ENCODE measurements at regions not wholly inside any gene's neighbourhood (a gene's known extent, or its start where the extent isn't known, plus 50 kb on each side); places are given as distances from the start of the nearest gene placed in this dataset.

DNA sequence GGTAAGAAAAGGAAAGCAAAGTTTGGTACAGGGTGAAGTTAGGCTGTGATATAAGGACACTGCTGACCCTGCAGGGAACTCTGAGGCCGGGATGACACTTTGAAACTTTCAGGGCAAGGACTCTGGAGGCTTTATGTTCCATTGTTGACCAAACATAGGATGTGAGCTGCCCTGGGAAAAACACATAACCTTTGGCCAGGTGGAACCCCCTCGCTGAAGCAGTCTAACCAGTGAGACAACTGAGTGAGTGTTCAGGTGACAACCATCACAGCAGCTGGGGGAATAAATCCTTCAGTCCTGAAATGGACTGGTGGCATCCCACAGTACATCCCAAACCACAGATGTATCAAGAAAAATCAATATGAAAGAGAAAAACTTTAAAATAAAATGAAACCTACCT is 280.9 kb upstream of the CDH2 start:
- Histone ChIP-seq H2AFZ (ENCODE audit: control insufficient read depth, low read length) (no peak overlapping the region), H3K27me3 (ENCODE audit: control insufficient read depth, extremely low read depth, insufficient read depth, low read length) (no peaks in the 10 kb centered on the region), H3K9me1 (ENCODE audit: control insufficient read depth, extremely low read depth, insufficient read depth, low read length) (no peaks in the 10 kb centered on the region), H3K4me1 (ENCODE audit: control insufficient read depth, extremely low read depth, insufficient read depth, low read length) (no peaks in the 10 kb centered on the region), H3K4me2 (ENCODE audit: control insufficient read depth, extremely low read depth, insufficient read depth, low read depth, low read length) (no peak overlapping the region), H3K36me3 (ENCODE audit: control insufficient read depth in 2 of 2, extremely low read depth in 1 of 2, insufficient read depth in 2 of 2, low read length in 2 of 2) (no peaks in the 10 kb centered on the region), H3K27ac (ENCODE audit: control insufficient read depth, insufficient read depth, low read length) (no peak overlapping the region), H4K20me1 (ENCODE audit: control insufficient read depth, extremely low read depth, insufficient read depth, low read length) (no peaks in the 10 kb centered on the region), H3K79me2 (ENCODE audit: control insufficient read depth, insufficient read depth, low read length) (no peaks in the 10 kb centered on the region), H3K4me3 (ENCODE audit: control insufficient read depth in 2 of 3, extremely low read depth in 1 of 3, insufficient read depth in 2 of 3, low read depth in 1 of 3, low read length in 3 of 3) (no peak overlapping the region), H3K9me3 (ENCODE audit: control insufficient read depth, low read depth, low read length) (no peaks in the 10 kb centered on the region), H3K9ac (ENCODE audit: control insufficient read depth, extremely low read depth, insufficient read depth, low read length) (no peak overlapping the region)
- TF ChIP-seq, protein P1, sequence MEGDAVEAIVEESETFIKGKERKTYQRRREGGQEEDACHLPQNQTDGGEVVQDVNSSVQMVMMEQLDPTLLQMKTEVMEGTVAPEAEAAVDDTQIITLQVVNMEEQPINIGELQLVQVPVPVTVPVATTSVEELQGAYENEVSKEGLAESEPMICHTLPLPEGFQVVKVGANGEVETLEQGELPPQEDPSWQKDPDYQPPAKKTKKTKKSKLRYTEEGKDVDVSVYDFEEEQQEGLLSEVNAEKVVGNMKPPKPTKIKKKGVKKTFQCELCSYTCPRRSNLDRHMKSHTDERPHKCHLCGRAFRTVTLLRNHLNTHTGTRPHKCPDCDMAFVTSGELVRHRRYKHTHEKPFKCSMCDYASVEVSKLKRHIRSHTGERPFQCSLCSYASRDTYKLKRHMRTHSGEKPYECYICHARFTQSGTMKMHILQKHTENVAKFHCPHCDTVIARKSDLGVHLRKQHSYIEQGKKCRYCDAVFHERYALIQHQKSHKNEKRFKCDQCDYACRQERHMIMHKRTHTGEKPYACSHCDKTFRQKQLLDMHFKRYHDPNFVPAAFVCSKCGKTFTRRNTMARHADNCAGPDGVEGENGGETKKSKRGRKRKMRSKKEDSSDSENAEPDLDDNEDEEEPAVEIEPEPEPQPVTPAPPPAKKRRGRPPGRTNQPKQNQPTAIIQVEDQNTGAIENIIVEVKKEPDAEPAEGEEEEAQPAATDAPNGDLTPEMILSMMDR (optimal IDR thresholded peaks at IDR 0.05 in 1 of 3, IDR thresholded peaks at IDR 0.05 in 1 of 3, conservative IDR thresholded peaks at IDR 0.05 in 1 of 3; ENCODE audit: extremely low read depth in 1 of 3, insufficient read depth in 2 of 3, low read length in 3 of 3), result no peak
- no peak for TF ChIP-seq EZH2 (IDR thresholded peaks at IDR 0.05; ENCODE audit: low read length)
- FAIRE-seq, result no peak
- no peak for DNase-seq (ENCODE audit: low read depth, low spot score)
- dilution Hi-C loops (cut with MboI; ENCODE audit: extremely low pct_ligation_motif_present, low sequenced_read_pairs), result no loop called here

DNA sequence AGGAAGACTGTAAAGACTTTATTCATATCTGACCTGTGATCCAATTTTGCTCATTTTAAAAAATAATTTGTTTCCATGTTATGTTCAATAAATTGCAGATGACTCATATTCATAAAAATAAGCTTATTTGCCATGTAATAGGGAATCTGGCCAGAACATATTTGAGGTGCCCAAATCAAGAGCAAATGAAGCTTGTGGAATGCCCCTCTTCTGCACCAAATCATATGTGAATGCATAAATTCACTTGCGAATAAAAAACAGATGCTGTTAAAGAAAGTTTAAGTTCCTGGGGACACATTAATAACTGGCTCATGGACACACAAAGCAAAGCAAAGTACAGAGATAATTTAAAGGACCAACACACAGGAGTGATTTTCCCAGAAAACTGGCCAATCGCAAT is 279.0 kb upstream of the CDH2 start:
- H3K4me1 ChIP-seq (ENCODE audit: control insufficient read depth, extremely low read depth, insufficient read depth, low read length), result no peaks in the 10 kb centered on the region
- H3K4me3 ChIP-seq (ENCODE audit: control insufficient read depth in 2 of 3, extremely low read depth in 1 of 3, insufficient read depth in 2 of 3, low read depth in 1 of 3, low read length in 3 of 3), result no peak overlapping the region
- TF ChIP-seq, protein P1 (optimal IDR thresholded peaks at IDR 0.05 in 1 of 3, IDR thresholded peaks at IDR 0.05 in 1 of 3, conservative IDR thresholded peaks at IDR 0.05 in 1 of 3; ENCODE audit: extremely low read depth in 1 of 3, insufficient read depth in 2 of 3, low read length in 3 of 3), result no peak
- TF ChIP-seq EZH2 (IDR thresholded peaks at IDR 0.05; ENCODE audit: low read length), result no peak
- no peak overlapping the region for H3K27ac ChIP-seq (ENCODE audit: control insufficient read depth, insufficient read depth, low read length)
- H3K9ac ChIP-seq (ENCODE audit: control insufficient read depth, extremely low read depth, insufficient read depth, low read length), result no peak overlapping the region
- H3K36me3 ChIP-seq (ENCODE audit: control insufficient read depth in 2 of 2, extremely low read depth in 1 of 2, insufficient read depth in 2 of 2, low read length in 2 of 2), result no peaks in the 10 kb centered on the region
- no peaks in the 10 kb centered on the region for H3K9me3 ChIP-seq (ENCODE audit: control insufficient read depth, low read depth, low read length)
- dilution Hi-C loops (cut with MboI; ENCODE audit: extremely low pct_ligation_motif_present, low sequenced_read_pairs), result no loop called here
- no peaks in the 10 kb centered on the region for H3K27me3 ChIP-seq (ENCODE audit: control insufficient read depth, extremely low read depth, insufficient read depth, low read length)
- DNase-seq (ENCODE audit: low read depth, low spot score), result no peak
- H3K4me2 ChIP-seq (ENCODE audit: control insufficient read depth, extremely low read depth, insufficient read depth, low read depth, low read length), result no peak overlapping the region
- no peaks in the 10 kb centered on the region for H3K9me1 ChIP-seq (ENCODE audit: control insufficient read depth, extremely low read depth, insufficient read depth, low read length)
- H3K79me2 ChIP-seq (ENCODE audit: control insufficient read depth, insufficient read depth, low read length), result no peaks in the 10 kb centered on the region
- H4K20me1 ChIP-seq (ENCODE audit: control insufficient read depth, extremely low read depth, insufficient read depth, low read length), result no peaks in the 10 kb centered on the region
- no peak for FAIRE-seq
- H2AFZ ChIP-seq (ENCODE audit: control insufficient read depth, low read length), result no peak overlapping the region

Data from keratinocyte (primary cell).